Ishikawa (cell line): ENCODE measurements at regions not wholly inside any gene's neighbourhood (a gene's known extent, or its start where the extent isn't known, plus 50 kb on each side); places are given as distances from the start of the nearest gene placed in this dataset.

ENCODE experiments used
- CEBPB ChIP-seq: IDR thresholded peaks from 2 replicates; pipeline ENCODE4 v1.6.1; 2012
- CREB1 ChIP-seq: IDR thresholded peaks from 2 replicates; pipeline ENCODE4 v1.6.1; 2012; ENCODE audit warnings: low read depth
- EGR1 ChIP-seq: IDR thresholded peaks from 2 replicates; pipeline ENCODE4 v1.6.1; 2012
- EP300 ChIP-seq: IDR thresholded peaks from 2 replicates; pipeline ENCODE4 v1.6.1; 2012; ENCODE audit warnings: borderline replicate concordance
- FOXM1 ChIP-seq: IDR thresholded peaks from 2 replicates; pipeline ENCODE4 v1.6.1; 2012; ENCODE audit warnings: low read depth, borderline replicate concordance
- NFIC ChIP-seq: IDR thresholded peaks from 2 replicates; pipeline ENCODE4 v1.6.1; 2012
- RAD21 ChIP-seq: IDR thresholded peaks from 2 replicates; pipeline ENCODE4 v1.6.1; 2012; ENCODE audit warnings: low read depth
- TAF1 ChIP-seq: IDR thresholded peaks from 2 replicates; pipeline ENCODE4 v1.6.1; 2012; ENCODE audit warnings: low read depth, mild to moderate bottlenecking
- TCF12 ChIP-seq: IDR thresholded peaks from 2 replicates; pipeline ENCODE4 v1.6.1; 2012; ENCODE audit warnings: low read depth
- TEAD4 ChIP-seq: IDR thresholded peaks from 2 replicates; pipeline ENCODE4 v1.6.1; 2012
- YY1 ChIP-seq: IDR thresholded peaks from 2 replicates; pipeline ENCODE4 v1.6.1; 2012; ENCODE audit warnings: low read depth
- ZBTB7A ChIP-seq: IDR thresholded peaks from 2 replicates; pipeline ENCODE4 v1.6.1; 2012; ENCODE audit warnings: low read depth
- TF ChIP-seq, protein P1 (sequence below): IDR thresholded peaks from 2 replicates; pipeline ENCODE4 v1.6.1; 2012
- TF ChIP-seq, protein P2 (sequence below): IDR thresholded peaks from 2 replicates; pipeline ENCODE4 v1.6.1; 2012
- TF ChIP-seq, protein P3 (sequence below): IDR thresholded peaks from 2 replicates; pipeline ENCODE4 v1.6.1; 2012; ENCODE audit warnings: low read depth, mild to moderate bottlenecking

DNA sequence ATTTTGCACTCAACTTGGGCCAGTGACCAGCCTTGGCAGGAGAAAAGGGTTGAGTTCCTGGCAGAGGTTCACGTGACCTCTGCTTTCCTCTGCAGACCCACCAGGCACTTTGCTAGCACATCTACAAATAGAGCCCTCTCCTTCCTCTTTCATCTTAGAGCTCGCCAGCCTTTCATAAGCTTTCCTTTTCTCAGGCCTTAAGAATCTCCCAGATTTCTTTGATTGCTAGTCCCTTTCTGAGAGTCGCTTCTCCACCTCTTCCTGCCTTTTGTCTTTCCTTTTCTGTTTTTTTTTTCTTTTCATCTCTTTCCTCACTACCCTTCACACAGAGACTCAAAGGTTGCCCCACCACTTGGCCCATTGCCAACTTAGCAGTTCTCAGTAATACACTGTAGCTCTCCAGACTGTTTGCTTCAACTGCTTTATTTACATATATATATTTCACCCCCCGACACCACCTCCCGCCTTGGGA is 375.7 kb upstream of the SPRY2 start:
- TF ChIP-seq NFIC (peak; percentile 55), EGR1 (no peak)
- TF ChIP-seq, protein P1, sequence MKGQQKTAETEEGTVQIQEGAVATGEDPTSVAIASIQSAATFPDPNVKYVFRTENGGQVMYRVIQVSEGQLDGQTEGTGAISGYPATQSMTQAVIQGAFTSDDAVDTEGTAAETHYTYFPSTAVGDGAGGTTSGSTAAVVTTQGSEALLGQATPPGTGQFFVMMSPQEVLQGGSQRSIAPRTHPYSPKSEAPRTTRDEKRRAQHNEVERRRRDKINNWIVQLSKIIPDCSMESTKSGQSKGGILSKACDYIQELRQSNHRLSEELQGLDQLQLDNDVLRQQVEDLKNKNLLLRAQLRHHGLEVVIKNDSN = no peak

DNA sequence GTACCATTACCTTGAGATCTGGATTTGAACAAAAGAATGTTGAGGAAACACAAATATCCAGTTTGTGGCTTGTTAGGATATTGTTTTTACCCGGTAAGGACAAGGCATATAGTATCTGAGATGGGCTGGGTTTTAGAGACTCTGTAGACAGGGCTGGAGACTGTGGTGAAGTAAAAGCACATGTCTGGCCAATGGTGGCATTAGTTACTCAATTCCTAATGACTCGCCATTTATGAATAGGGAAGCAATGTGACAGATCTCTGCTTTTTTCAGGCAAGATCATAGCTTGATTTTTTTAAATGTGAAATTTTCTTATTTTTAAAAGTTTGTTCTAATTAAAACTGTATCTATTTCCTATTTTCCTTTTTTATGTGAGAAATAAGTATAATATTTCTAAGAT is 371.1 kb upstream of the SPRY2 start:
- TF ChIP-seq, protein P2, sequence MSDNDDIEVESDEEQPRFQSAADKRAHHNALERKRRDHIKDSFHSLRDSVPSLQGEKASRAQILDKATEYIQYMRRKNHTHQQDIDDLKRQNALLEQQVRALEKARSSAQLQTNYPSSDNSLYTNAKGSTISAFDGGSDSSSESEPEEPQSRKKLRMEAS = no peak
- TF ChIP-seq NFIC = no peak
- TF ChIP-seq TEAD4 = no peak
- TF ChIP-seq, protein P1 = no peak
- TF ChIP-seq FOXM1 = no peak
- TF ChIP-seq CREB1 = no peak
- TF ChIP-seq, protein P3, sequence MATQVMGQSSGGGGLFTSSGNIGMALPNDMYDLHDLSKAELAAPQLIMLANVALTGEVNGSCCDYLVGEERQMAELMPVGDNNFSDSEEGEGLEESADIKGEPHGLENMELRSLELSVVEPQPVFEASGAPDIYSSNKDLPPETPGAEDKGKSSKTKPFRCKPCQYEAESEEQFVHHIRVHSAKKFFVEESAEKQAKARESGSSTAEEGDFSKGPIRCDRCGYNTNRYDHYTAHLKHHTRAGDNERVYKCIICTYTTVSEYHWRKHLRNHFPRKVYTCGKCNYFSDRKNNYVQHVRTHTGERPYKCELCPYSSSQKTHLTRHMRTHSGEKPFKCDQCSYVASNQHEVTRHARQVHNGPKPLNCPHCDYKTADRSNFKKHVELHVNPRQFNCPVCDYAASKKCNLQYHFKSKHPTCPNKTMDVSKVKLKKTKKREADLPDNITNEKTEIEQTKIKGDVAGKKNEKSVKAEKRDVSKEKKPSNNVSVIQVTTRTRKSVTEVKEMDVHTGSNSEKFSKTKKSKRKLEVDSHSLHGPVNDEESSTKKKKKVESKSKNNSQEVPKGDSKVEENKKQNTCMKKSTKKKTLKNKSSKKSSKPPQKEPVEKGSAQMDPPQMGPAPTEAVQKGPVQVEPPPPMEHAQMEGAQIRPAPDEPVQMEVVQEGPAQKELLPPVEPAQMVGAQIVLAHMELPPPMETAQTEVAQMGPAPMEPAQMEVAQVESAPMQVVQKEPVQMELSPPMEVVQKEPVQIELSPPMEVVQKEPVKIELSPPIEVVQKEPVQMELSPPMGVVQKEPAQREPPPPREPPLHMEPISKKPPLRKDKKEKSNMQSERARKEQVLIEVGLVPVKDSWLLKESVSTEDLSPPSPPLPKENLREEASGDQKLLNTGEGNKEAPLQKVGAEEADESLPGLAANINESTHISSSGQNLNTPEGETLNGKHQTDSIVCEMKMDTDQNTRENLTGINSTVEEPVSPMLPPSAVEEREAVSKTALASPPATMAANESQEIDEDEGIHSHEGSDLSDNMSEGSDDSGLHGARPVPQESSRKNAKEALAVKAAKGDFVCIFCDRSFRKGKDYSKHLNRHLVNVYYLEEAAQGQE = no peak
- no peak for TF ChIP-seq RAD21
- no peak for TF ChIP-seq TAF1
- no peak for TF ChIP-seq EGR1
- TF ChIP-seq ZBTB7A = no peak
- TF ChIP-seq EP300 = no peak
- TF ChIP-seq TCF12 = no peak
- no peak for TF ChIP-seq CEBPB
- no peak for TF ChIP-seq YY1

DNA sequence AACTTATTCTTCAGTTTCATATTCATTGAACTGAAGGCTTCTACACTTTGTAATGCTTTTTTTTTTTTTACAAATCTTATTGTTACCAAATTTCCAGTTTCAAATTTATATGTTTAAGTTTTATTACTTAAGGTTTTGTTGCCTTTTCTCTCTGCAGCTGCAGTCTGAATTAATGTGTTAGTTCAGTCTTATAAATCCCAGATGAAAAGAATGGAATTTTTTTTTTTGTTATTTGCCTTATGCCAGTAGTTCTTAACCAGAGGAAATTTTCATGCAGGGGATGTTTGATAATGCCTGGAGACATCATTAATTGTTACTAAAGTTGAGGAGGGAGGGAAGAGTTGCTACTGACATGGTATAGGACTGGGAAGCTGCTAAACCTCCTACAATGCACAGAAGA is 367.9 kb upstream of the SPRY2 start:
- TF ChIP-seq FOXM1 (no peak), CEBPB (no peak), EGR1 (no peak), EP300 (no peak), TEAD4 (no peak), YY1 (no peak), TCF12 (no peak), CREB1 (no peak), ZBTB7A (no peak), NFIC (no peak), RAD21 (no peak), TAF1 (no peak)
- TF ChIP-seq, protein P2 = no peak
- TF ChIP-seq, protein P1 = no peak
- TF ChIP-seq, protein P3 = no peak

DNA sequence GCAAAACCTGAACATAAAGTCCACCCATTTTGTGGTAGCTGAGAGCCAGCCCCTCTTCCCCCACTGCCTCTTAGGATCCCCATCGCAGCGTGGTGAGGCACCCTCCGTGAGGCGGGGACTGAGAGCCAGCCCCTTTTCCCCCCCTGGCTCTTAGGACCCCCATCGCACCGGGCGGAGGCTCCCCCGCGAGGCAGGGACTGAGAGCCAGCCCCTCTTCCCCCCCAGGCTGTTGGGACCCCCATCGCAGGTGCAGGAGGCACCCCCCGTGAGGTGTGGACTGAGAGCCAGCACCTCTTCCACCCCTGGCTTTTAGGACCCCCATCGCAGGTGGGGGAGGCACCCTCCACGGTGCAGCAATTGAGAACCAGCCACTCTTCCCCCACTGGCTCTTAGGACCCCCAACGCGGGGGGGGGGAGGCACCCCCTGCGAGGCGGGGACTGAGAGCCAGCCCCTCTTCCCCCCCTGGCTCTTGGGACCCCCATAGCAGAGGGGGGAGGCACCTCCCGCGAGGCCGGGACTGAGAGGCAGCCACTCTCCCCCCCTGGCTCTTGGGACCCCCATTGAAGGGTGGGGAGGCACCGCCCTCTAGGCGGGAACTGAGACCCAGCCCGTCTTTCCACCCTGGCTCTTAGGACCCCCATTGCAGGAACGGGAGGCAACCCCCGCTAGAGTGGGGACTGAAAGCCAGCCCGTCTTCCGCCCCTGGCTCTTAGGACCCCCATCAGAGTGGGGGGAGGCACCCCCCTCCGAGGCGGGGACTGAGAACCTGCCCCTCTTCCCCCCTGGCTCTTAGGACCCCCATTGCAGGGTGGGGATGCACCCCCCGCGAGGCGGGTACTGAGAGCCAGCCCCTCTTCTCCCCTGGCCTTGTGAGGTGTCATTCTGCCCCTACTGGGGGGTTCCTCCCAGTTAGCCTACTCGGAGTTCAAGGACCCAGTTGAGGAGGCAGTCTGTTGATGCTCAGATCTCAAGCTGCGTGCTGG is 366.4 kb upstream of the SPRY2 start:
- no peak for TF ChIP-seq EGR1
- no peak for TF ChIP-seq EP300
- TF ChIP-seq RAD21 = no peak
- TF ChIP-seq NFIC = no peak
- no peak for TF ChIP-seq ZBTB7A
- TF ChIP-seq, protein P1 = no peak
- TF ChIP-seq YY1 = no peak
- no peak for TF ChIP-seq TAF1
- no peak for TF ChIP-seq CREB1
- TF ChIP-seq, protein P3 = no peak
- TF ChIP-seq CEBPB = no peak
- TF ChIP-seq, protein P2 = no peak
- TF ChIP-seq FOXM1 = no peak
